ENCODE measurements at regions not wholly inside any gene's neighbourhood (a gene's known extent, or its start where the extent isn't known, plus 50 kb on each side); places are given as distances from the start of the nearest gene placed in this dataset.

GRCh38 chr6:167474725-167475124 lies 149.8 kb downstream of the TTLL2 start:
- no peaks in the 10 kb centered on the region for H3K27me3 ChIP-seq
- no peak for DNase-seq
- peaks cover 0 to 4% (median 0%) of the 10 kb centered on the region in 3 donors for H3K4me1 ChIP-seq
- peak in 1 of 6 experiments; percentile 8 for TF ChIP-seq CTCF (IDR thresholded peaks at IDR 0.05)
- TF ChIP-seq POLR2A (IDR thresholded peaks at IDR 0.05): no peak
- WGBS, 2 donors: 67 to 68% methylated on average over 1 of the region's 3 CpGs
- H3K4me3 ChIP-seq: no peak overlapping the region
- intact Hi-C loops (cut with DNase I): no loop called here
- H3K27ac ChIP-seq: no peak overlapping the region
- no peaks in the 10 kb centered on the region for H3K36me3 ChIP-seq
- no peaks in the 10 kb centered on the region for H3K9me3 ChIP-seq

- H3K9me3 ChIP-seq: no peaks in the 10 kb centered on the region
- peaks cover 0 to 4% (median 0%) of the 10 kb centered on the region in 4 donors for H3K27me3 ChIP-seq
- H3K36me3 ChIP-seq: no peaks in the 10 kb centered on the region
- WGBS, 2 donors: 62 to 69% methylated on average over 9 of the region's 9 CpGs
- H3K27ac ChIP-seq: no peak overlapping the region
- H3K4me1 ChIP-seq: peaks cover 0 to 10% (median 0%) of the 10 kb centered on the region in 3 donors
- DNase-seq: no peak
- no peak overlapping the region for H3K4me3 ChIP-seq
- no peak for TF ChIP-seq CTCF (IDR thresholded peaks at IDR 0.05)
- no peak for TF ChIP-seq POLR2A (IDR thresholded peaks at IDR 0.05)
- intact Hi-C loops (cut with DNase I): no loop called here
Measured at GRCh38 chr6:167475947-167476346, 151.1 kb downstream of the TTLL2 start.

- H3K9me3 ChIP-seq: no peaks in the 10 kb centered on the region
- peaks cover 0 to 4% (median 0%) of the 10 kb centered on the region in 4 donors for H3K27me3 ChIP-seq
- DNase-seq: no peak
- TF ChIP-seq POLR2A (IDR thresholded peaks at IDR 0.05): no peak
- no peak for TF ChIP-seq CTCF (IDR thresholded peaks at IDR 0.05)
- H3K36me3 ChIP-seq: no peaks in the 10 kb centered on the region
- no peak overlapping the region for H3K27ac ChIP-seq
- no peak overlapping the region for H3K4me3 ChIP-seq
- 76% methylated on average over 12 to 14 of the region's 16 CpGs for WGBS, 2 donors
- H3K4me1 ChIP-seq: peaks cover 0 to 10% (median 0%) of the 10 kb centered on the region in 3 donors
- intact Hi-C loops (cut with DNase I): no loop called here
Measured at GRCh38 chr6:167476844-167477595, 152.1 kb downstream of the TTLL2 start.

GRCh38 chr6:167477688-167478087 lies 152.8 kb downstream of the TTLL2 start:
- WGBS, 2 donors: 85 to 87% methylated on average over 5 to 9 of the region's 9 CpGs
- no peaks in the 10 kb centered on the region for H3K9me3 ChIP-seq
- peaks cover 0 to 4% (median 0%) of the 10 kb centered on the region in 4 donors for H3K27me3 ChIP-seq
- H3K27ac ChIP-seq: no peak overlapping the region
- DNase-seq: no peak
- H3K36me3 ChIP-seq: no peaks in the 10 kb centered on the region
- H3K4me1 ChIP-seq: peaks cover 0 to 10% (median 0%) of the 10 kb centered on the region in 3 donors
- TF ChIP-seq POLR2A (IDR thresholded peaks at IDR 0.05) (no peak), CTCF (IDR thresholded peaks at IDR 0.05) (no peak)
- intact Hi-C loops (cut with DNase I): no loop called here
- no peak overlapping the region for H3K4me3 ChIP-seq

GRCh38 chr6:167479301-167479700 lies 154.4 kb downstream of the TTLL2 start:
- no peaks in the 10 kb centered on the region for H3K36me3 ChIP-seq
- intact Hi-C loops (cut with DNase I): no loop called here

More at GRCh38 chr6:167479301-167479700, 154.4 kb downstream of the TTLL2 start:
- Histone ChIP-seq H3K9me3 (no peaks in the 10 kb centered on the region), H3K4me3 (no peak overlapping the region), H3K4me1 (peaks cover 0 to 10% (median 0%) of the 10 kb centered on the region in 3 donors), H3K27ac (no peak overlapping the region), H3K27me3 (peaks cover 0 to 4% (median 0%) of the 10 kb centered on the region in 4 donors)
- TF ChIP-seq CTCF (IDR thresholded peaks at IDR 0.05) (no peak), POLR2A (IDR thresholded peaks at IDR 0.05) (no peak)
- WGBS, 2 donors: 68 to 77% methylated on average over 4 of the region's 4 CpGs
- DNase-seq: no peak
